H1 (cell line): ENCODE measurements at regions not wholly inside any gene's neighbourhood (a gene's known extent, or its start where the extent isn't known, plus 50 kb on each side); places are given as distances from the start of the nearest gene placed in this dataset.

Experiments used
- POLR2AphosphoS5 ChIP-seq: IDR thresholded peaks from 2 replicates; pipeline ENCODE4 v1.6.1; 2011; ENCODE audit warnings: low read depth, low read length
- SIN3A ChIP-seq, 2 experiments: IDR thresholded peaks in 1 of 2; conservative IDR thresholded peaks in 1 of 2; 2 replicates each; pipeline ENCODE4 v1.6.1; 2011 to 2012; ENCODE audit warnings: low read length in 2 of 2, improper control_type of control experiment in 1 of 2, low read depth in 1 of 2, mild to moderate bottlenecking in 1 of 2
- SP1 ChIP-seq: IDR thresholded peaks from 2 replicates; pipeline ENCODE4 v1.6.1; 2011; ENCODE audit warnings: low read depth, low read length

DNA sequence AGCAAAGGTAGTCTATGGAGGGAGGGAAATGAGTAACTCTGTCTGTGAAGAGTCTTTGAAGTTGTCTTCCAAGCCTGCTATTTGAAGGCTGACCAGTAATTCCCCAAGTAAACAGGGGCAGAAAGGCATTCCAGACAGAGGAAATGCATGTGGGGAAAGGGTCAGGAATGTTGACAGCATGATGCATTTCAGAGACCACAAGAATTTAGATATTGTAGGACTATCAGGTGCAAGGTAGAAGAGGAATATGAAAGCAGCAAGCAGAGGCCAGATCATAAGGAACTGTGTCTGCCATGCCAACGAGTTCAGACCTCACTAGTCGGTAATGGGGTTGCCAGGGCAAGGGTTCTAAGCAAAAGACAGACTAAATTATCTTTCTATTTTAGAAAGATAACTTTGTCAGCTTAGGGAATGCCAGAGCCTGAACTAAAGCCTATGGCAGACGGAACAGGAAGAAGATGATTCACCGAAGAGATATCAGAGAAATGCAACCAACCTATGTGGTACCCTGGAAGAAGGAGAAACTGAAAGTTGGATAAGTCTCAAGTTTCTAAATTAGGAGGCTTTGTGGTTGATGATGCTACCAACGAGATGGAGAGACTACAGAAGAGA, 327.0 kb upstream of the RORA start (continued):
- TF ChIP-seq SIN3A (conservative IDR thresholded peaks at IDR 0.05 in 1 of 2, IDR thresholded peaks at IDR 0.05 in 1 of 2; ENCODE audit: low read depth in 1 of 2, low read length in 2 of 2) (no peak), POLR2AphosphoS5 (no peak), SP1 (no peak)
